Fibroblast of skin of left quadriceps (primary cell): ENCODE measurements at regions not wholly inside any gene's neighbourhood (a gene's known extent, or its start where the extent isn't known, plus 50 kb on each side); places are given as distances from the start of the nearest gene placed in this dataset.

ENCODE experiments used
- DNase-seq, 2 experiments: peaks; one replicate each; pipeline ENCODE4 v3.0.0-alpha.2; 2013; ENCODE audit warnings: low read depth in 2 of 2

GRCh38 chr12:40616383-40616915, 75.8 kb upstream of the CNTN1 start:
- DNase-seq = no peak

- DNase-seq = no peak
Measured at GRCh38 chr12:40618636-40619035, 73.6 kb upstream of the CNTN1 start.

- no peak for DNase-seq
Measured at GRCh38 chr12:40620564-40621019, 71.6 kb upstream of the CNTN1 start.

GRCh38 chr12:40622246-40622838, 69.9 kb upstream of the CNTN1 start:
- peak; percentile 5 to 15 for DNase-seq

- DNase-seq = no peak
Measured at GRCh38 chr12:40632171-40632570, 60.1 kb upstream of the CNTN1 start.

DNA sequence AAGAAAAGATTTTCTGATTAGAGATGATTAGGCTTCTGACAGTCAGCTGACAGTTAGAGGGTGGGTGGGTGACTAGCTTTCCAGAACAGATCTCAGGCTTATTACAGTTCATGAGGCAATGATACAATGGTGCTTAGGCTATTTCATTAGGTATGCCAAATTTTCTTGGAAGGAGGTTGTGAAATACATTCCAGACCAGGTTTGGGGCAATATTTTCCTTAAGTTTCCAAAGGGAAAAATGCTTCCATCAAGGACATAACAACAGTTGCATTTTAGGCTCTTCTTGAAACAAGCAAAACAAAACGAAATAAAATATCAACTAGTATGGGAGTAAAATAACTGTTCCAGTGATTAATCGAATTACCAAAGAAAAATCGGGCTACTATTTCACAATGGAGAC, 59.3 kb upstream of the CNTN1 start:
- no peak for DNase-seq

DNA sequence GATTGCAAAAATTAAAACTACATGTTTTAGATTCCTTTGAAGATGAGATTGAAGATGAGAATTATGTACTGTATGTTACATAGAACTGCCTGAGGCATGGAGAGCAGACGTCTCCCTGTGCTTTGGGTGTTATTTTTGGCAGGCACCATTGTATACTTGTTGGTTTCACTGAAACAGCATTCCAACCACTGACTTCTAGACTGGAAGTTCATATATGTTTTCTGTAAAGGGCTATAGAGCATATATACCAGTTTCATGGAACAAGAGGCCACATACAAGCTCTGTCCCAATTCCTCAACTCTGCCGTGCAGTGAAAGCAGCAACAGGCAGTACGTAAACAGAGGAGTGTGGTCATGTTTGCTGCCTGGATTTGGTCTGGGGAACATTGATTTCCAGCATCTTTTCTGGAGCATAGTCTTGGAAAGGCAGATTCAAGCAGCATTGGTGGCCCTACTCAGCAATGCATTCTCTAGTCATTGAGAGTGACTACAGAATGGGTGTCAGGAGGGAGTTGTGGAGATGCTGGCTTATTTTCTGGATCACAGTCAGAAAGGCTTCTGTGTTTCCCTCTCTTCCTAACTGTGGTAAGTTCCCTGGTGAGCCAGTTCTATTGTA, 57.6 kb upstream of the CNTN1 start:
- no peak for DNase-seq

DNA sequence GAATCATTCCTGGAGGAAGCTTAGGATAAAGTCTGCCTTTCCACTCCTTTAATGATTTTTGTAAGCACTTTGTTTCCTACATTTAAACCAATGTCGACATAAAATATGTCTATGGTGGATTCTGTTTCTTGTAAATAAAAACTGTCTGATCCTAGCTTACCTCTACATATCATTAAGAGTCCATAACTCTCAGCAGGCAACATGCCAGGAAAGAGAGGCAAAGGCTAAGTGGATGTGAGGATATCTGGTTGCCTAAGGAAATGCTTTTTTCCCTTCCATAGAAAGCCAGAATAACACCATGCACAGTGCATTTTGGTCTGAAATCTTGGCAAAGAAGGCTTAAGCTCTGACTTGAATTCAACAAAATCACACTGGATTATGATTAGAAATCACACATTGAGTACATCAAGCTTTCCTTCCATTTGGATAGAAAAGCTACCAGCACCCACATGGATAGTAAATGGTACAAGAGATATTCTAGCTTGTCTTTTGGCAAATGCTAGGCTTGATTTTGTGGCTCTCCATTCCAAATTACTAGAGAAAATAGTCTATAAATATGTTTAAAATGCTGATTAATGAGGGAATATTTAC, 57.0 kb upstream of the CNTN1 start:
- DNase-seq = no peak
